Activated T-helper 1 cell treated with anti-CD3 and anti-CD28 coated beads, Interleukin-2, amount 50 U/mL, for 16 hours (primary cell): ENCODE measurements at regions not wholly inside any gene's neighbourhood (a gene's known extent, or its start where the extent isn't known, plus 50 kb on each side); places are given as distances from the start of the nearest gene placed in this dataset.

Experiments used
- DNase-seq, 2 donors: peaks; one replicate each; pipeline ENCODE4 v3.0.0-alpha.2; 2020; ENCODE audit warnings: low read depth in 1 of 2, low spot score in 1 of 2

DNA sequence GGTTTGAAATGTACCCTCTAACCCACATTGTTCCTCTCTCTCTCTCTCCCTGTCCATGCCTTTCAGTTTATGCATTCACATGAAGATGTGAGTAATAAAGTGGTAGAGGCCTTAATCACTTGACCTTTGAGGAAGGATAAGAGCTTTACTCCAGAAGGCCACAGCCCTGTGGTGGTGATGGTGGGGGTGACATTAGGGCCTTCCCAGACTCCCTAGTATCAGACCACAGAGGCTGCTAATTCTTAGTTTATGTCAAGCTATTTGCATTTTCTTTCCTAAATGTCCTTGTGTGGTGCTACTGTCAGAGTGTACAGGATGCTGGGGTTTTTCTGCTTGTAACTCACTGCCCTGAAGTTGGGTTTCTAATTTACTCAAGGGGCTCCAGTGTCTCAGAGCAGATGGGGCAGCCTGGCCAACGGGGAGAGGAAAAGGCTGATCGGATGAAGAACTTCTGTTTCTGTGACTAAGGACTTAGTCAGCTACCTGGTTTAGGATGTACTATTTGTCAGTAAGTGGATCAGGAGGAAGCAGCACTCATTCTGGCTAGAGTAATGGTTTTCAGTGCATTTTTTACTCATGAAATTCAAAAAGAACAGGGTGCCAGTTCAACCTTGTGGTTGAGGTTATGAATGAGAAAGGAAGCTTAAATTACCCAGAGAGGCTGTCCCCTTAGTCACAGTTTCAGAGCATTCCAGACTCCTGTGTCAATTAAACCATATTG, 509.6 kb upstream of the DIPK2B start:
- DNase-seq = peak in 1 of 2 donors; percentile 14

DNA sequence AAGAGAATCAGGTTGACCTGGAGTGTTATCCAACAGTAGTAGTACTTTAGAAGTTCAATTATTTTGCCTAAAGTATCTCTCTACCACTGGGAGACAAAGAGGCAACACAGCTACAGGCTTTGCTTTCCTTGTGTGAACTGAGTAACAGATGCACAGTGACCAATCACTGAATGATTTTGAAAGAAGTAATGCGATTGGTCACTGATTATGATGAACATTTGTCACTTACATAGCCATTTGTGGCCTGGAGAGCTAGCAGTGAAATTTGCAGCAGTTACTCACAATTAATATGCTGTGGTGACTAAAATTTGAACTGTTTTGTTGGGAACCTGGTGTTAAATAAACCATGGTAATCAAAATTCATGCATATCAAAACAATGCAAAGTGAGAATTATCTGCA, 508.7 kb upstream of the DIPK2B start:
- DNase-seq = no peak

DNA sequence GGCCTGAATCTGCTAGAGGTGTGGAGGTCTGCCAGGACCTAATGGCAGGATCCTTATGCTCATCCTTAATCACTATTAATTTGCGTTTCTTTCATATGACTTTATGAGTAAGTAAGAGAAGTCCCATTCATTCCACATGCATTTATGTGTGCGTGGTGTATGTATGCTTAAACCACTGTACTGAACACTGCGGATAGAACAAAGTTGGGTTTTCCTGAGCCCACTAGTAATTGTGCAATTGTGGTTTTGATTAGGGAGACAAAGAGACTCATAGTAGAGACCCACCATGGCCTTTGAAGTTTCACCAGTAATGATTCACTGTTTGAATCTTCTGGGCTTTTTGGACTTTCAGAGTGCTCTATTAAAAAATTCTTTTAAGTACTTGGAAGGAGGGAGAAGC, 498.5 kb upstream of the DIPK2B start:
- DNase-seq = no peak

DNA sequence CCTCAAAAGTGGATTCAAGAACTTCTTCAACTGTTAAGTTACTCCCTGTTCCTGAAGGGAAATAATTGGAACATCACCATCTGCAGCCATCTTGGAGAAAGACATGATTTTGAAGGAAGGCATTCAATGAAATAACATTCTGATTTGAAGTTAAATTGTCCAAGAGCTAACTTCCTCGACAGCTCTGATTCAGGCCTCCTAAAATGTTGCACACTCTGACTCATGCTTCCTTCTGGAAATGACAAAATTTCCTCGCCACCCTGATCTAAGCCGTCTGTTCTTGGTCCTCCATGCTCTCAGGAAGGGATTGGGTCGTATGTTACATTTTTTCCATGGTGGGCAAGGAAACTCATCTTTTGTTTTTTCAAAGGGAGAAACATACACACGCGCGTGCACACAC, 496.9 kb upstream of the DIPK2B start:
- DNase-seq = no peak

DNA sequence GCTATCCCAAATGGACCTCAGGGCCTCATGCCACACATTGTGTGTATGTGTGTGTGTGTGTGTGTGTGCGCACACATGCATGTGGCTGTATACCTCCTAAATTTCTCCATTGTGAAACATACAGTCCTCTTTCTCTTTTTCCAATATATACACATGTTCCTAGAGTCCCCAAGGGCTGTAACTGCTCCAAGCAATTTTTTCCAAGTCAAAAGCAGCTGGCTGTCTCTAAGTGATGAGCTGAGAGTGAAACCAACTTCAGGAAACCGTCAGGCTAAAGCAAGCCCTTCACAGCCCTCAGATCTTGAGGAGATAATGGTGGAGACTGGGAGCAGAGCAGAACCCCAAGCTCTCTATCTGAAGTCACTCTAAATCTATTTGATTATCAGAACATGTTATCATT, 496.1 kb upstream of the DIPK2B start:
- no peak for DNase-seq

DNA sequence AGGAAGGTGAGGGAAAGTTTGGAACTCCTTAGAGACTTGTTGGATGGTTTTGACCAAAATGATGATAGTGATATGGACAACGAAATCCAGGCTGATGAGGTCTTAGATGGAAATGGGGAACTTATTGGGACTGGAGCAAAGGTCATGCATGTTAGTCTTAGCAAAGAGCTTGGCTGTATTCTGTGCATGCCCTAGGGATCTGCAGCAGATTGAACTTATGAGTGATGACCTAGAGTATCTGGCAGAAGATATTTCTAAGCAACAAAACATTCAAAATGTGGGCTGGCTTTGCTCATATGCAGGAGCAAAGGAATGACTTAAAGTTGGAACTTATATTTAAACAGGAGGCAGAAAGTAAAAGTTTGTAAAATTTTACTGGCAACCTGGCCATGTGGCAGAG, 489.3 kb upstream of the DIPK2B start:
- DNase-seq = no peak

DNA sequence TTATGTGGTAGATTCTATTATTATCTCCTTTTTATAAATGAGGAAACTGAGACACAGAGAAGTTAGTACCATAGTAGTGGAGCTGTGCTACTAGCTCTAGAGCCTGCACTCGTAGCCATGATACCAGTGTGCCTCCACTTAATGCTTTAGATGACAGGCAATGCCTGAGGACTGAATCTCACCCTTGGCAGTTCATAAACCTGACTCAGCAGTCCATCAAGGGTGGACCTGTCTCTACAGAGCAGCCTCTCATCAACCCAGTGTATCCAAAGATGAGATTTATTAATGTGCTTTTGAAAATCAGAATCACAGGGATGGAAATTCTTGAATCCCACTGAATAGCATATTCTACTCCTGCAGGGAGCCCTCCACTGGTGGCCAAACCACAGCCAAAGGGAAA, 483.2 kb upstream of the DIPK2B start:
- DNase-seq = no peak

DNA sequence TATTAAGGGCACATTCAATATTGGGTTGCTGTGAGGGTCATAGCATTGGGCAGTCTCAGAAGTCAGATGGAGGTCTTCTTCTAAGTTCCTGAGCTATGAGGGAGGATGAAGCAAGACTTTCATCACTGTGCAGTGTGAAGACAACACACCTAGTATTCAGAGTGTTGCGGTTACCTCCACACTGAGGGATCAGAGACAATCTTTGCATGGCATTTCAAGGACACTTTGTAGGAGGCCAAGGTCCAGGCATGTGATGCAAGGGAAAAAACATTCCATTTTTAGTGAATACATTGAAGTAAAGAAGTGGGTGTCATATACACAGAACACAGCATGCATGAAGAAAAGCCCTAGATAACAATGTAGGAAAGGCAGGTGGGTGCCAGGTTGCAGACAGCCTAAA, 481.2 kb upstream of the DIPK2B start:
- DNase-seq = no peak

DNA sequence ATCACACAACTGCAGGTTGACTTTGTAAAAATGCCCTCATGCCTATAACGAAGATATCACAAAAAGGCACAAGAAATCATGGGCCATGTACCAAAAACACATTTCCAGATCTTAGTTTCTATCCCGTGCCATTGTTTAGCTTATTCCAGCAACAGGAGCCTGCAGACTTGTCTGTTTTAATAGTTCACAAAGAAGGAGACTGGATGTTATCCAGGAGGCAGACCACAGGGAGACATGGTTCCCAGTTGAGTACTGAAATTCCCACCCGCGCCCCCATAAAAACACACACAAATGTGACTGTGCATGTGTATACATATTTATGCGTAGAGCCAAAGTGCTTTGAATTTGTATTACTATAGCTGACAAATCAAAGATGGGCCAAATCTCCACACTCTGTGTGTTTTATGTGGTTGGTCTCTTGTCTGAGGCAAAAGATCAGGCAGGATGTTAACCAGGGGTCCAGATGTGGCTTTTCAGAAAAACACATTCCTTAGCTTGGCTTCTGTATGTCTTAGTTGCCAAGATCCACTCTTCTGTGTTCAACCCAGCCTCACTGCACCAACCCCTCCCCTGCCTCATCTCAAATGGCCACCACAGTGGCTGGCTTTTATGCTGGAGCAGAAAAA, 469.2 kb upstream of the DIPK2B start:
- no peak for DNase-seq

DNA sequence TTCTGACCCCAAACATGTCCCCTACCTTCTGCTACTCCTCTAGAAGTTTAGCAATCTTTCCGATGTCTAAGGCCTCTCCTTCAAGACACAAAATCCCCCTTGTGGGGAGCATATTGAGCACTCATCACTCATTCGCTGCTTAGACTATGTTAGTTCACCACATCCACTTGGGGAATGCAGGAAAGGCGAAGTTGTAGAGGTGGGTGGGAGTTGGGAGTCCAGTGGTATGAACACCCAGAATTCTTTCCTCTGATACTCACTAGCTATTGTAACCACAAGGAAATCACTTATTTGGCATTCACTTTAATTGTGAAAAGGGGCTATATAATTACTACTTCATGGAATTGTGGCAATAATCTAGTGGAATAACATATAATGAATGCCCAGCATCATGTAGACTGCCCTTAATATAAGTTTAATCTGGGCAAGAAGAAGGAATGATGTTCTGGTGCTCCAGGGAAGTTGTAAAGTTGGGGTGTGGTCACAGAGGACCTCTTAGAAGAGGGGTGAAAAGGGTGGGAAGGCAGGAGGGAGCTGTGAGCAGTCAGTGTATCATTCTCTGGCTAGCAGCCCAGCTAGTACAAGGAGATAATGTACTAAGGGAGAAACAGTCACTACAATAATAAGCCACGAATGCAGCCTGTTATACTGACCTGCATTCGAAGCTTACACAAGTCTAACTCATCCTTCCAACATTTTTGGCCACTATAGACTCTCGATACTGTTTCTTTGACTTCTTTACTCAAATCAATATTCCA, 468.2 kb upstream of the DIPK2B start:
- DNase-seq = no peak

DNA sequence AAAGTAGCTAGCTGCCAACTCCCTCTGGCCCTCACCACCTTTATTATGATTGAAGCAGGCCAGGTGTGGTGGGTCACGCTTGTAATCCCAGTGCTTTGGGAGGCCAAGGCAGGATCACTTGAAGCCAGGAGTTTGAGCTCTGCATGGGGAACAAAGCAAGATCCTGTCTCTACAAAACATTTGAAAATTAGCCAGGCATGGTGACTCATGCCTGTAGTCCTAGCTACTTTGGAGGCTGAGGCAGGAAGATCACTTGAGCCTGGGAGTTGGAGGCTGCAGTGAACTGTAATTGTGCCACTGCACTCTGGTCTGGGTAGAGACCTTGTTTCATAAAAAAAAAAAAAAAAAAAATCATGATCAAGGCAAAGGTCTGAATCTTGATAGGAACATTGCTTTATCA, 467.0 kb upstream of the DIPK2B start:
- DNase-seq = no peak

DNA sequence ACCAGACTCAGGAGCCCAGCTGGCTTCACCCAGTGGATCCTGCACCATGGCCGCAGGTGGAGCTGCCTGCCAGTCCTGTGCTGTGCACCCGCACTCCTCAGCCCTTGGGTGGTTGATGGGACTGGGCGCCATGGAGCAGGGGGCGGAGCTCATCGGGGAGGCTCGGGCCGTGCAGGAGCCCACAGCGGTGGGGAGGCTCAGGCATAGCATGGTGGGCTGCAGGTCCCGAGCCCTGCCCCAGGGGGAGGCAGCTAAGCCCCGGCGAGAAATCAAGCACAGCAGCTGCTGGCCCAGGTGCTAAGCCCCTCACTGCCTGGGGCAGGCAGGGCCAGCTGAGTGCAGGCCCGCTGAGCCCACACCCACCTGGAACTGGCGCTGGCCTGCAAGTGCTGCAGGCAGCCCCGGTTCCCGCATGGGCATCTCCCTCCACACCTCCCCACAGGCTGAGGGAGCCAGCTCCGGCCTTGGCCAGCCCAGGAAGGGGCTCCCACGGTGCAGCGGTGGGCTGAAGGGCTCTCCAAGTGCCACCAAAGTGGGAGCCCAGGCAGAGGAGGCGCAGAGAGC, 464.1 kb upstream of the DIPK2B start:
- no peak for DNase-seq

DNA sequence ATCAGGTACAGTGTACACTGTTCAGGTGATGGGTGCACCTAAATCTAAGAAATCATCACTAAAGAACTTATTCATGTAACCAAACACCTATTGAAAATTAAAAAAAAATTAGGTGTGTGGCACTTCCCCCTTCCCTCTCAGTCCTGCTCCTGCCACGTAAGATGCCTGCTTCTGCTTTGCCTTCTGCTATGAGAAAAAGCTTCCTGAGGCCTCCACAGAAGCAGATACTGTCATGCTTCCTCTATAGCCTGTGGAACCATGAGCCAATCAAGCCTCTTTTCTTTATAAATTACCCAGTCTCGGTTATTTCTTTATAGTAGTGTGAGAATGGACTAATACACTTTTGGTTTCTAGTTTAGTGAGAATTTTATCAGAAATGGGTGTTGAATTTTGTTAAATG, 459.8 kb upstream of the DIPK2B start:
- DNase-seq = no peak

DNA sequence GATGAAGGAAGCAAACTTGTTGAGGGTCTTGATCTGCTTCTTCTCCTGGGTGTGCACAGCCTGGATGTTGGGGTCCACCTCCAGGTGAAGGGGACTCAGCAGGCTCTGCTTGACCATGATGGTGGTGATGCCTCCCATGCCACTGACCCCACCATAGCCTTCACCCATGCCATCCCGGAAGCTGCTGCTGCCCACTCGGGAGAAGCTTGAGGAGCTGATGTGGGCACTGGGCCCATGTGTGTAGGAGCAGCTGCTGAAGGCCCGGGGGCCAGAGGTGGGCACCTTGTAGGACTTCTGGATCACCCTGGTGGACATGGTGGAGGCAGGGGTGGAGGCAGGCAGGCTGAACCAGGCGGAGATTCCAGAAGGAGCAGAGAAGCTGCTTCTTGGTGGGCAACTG, 432.7 kb upstream of the DIPK2B start:
- DNase-seq = no peak

DNA sequence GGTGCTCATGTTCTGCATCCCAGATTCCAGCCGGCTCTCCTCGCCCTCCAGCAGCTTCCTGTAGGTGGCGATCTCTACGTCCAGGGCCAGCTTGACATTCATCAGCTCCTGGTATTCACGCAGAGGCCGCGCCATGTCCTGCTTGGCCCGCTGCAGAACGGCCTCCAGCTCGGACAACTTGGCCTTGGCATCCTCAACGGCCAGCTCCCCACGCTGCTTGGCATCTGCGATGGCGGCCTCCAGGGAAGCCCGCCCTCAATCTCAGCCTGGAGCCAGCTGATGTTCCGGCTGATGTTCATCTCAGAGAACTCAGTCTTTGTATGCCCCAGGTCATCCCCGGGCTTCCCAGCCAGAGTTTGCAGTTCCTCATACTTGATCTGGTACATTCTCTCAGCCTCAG, 431.8 kb upstream of the DIPK2B start:
- DNase-seq = no peak

DNA sequence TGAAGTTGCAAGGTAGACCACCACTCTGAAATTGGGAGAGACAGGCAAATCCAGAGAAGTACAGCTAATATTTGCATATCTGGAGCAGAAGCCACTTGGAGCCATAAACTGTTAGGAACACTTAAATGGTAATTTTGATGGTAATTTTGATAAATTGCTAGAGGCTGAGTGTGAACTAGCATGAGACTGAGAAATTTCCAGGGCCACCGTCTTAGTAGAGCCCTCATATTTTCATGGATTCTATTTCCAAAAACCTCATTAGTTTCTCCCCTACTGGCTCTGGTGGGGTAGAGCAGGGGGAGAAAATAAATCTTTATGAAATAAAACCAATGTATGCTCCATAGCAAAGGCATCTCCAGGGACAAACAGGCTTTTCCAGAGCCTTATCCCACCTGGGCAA, 429.4 kb upstream of the DIPK2B start:
- DNase-seq = no peak

DNA sequence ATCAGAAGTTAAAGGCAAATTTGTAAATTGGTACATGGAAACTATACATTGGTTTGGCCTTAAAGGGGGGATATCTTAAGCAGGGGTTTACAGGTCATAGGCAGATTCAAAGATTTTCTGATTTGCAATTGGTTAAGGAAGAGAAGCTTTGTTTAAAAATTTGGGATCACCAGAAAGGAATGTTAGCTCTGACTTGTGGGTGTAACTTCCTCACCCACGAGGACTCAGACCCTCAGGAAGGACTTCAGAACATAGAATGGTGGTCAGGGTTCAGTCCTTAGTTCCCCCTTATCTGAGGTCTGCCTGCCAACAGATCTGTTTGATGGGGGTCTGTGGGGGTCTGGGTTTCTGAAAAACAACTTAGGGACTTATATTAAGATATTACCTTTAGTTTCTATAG, 427.4 kb upstream of the DIPK2B start:
- DNase-seq = no peak

DNA sequence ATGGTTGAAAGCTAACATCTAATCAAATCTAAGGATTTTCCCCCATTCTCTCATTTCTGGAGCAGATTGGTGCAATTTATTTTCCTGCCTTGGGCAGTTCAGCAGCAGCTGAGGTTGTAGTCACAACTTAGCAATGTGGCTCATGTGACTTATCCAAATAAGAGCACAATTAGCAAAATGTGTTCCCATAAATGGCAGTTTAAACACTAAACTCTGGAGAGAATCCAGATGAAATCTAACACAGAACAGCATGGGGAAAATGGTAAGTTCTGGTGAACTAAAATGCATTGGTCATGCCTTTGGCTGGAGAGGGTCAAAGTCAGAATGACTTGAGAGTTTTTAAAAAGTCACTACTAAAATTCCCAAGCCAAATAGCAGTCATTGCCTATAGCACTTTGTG, 422.6 kb upstream of the DIPK2B start:
- DNase-seq = no peak

DNA sequence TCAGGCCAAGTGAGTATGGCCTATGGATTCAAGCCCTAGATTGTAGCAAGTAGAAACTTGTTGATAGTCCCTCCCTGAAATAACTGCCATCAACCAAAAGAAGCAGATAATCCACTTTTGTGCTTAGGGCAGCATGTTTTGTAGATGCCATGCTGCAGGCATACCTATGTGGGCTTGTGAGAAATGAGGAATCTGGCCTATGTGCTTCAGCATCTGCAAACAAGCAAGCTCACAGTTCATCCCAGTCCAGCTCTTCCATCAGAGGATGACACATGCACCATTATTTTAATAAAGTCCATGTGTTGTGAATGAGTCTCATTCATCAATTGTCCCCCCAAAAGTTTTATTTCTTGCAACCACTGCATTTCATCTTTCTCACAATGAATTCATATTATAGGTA, 421.9 kb upstream of the DIPK2B start:
- DNase-seq = no peak

DNA sequence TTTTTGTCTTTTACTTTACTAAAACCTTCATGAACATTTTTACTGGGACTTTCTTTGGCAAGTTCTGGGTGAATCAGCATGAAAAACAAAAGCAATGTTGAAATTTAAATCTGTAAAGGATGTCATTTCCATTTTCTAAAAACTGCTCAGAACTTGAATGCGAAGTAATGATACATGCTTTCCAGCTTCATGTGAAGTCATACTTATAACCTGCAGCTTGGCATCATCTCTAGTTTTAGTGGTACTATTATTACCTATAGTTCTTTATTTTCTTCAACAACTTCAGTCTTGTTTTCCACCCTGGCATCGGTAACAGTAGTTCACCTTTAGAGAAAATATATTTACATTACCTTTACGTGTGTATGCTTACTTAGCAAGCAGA, 421.4 kb upstream of the DIPK2B start:
- DNase-seq = no peak

DNA sequence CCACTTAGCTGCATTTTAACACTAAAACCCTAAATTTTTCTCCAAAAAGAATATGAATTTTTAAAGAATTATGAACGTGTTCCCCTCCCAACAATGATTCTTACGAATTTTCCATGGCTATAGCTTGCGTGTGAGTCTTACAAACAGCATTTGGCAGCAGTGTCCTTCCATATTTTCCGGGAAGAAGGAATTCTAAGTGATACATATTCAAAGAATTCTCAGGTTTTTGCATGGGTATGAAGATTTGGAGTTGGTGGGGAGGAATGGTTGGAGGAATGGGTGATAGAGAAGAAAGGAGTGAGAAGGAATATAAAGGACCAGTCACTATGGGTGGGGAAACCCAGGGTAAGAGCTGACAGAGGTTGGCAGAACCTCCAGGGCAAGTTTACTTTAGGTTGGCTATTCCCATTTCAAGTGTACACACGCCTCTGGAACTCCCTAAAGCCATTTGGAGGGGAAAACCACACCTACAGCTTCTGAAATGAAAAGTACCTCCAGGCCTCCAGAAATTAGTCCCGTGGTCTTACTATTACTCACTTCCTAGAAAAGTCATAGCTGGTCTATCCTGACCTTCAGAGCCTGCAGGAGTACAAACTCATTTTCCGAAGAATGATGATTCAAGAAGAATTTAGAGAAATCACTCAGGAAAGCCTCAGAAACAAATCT, 420.8 kb upstream of the DIPK2B start:
- no peak for DNase-seq

DNA sequence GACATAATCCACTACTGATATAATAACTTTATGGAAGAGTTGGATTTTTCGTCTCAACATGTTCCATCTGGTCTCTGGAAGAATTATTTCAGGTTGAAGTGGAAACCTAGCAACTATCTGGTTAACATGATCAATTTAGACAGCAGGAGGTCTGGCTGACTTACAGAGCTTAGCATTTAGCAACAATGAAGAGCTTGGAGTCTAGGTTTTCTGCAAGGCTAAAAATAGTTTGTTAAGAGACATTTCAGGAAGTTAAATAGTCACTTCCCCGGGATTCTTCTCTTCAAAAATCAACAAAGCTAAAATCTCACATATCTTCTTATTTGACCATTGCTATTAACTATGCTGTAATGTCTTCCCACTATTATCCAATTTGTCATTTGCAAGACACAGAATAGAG, 418.6 kb upstream of the DIPK2B start:
- DNase-seq = no peak
